ENCODE measurements at regions not wholly inside any gene's neighbourhood (a gene's known extent, or its start where the extent isn't known, plus 50 kb on each side); places are given as distances from the start of the nearest gene placed in this dataset.

DNA sequence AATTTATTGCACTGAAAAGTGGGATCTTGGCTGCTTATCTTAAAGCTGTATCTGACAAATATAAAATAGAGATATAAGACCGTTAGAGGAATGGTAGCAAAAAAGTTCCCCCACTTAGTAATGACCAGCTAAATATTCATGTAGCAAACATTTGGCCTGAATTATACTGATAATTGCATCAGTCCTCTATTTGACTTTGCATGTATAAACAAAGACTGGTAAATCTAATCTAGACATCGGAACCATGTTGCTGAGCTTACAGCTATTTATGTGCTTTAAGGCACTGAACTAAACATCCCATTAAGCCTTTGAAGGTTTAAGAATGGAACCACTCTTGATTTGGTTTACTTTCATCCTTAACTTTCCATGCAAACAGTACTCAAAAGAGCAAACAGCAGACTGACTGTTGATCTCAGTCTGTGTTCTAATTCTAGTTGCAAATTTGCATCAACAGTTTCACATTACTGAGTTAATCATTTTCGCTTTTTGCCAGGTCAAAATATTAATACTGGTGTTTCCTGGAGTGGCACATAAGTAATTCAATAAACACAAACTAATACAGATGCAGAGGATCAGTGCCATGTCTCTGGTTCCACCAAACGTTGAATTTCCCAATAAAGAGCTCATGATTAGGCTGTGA, 203.5 kb upstream of the HTR2A start:
- DNase-seq = no peak

DNA sequence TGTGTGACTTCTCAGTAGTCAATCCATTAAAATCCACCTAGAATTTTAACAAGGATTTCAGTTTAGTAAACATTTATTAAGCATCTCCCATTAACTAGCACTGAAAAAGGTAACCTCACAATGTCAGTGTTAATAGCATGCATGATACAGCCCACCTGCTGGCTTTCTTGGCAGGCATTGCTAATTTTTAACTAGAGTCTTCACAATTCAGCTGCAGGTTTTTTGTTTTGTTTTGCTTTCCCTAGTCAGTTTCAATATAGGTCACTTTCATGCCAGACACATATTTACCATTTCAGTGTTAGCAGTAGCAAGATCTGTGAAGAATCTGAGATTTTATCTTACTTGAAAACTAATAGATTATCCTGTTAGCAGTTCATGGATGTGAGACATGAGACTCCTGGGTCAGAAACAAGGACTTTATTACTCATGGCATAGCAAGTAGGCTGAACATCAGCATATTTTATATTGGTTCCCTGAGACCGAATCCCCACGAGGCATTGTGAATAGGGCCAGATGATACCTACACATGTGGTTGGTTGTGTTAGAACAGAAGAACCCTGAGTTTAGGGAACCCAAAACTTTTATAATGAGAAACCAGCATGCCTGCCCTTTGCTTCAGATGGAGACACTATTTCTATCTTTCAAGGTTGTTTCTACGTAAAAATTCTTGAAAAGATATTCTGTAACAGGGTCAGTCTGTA, 198.0 kb upstream of the HTR2A start:
- DNase-seq = no peak

DNA sequence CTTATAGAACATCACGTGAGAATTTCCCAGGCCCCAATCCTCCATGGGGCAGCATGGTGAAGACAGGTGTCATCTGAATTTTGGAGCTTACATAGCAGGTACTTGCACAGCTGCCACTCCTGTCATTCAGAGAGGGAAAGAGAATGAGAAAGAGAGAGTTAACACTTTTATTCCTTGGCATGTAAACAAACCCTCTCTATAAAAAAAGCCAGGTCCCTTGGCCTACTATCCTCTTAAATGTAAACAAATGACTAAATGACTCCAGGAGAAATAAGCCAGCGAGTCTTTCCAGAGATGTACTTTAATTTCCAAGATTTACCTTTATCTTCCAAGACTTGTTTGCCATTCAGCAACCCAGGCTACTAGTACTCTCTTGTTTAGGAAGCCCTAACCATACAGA, 195.3 kb upstream of the HTR2A start:
- no peak for DNase-seq

DNA sequence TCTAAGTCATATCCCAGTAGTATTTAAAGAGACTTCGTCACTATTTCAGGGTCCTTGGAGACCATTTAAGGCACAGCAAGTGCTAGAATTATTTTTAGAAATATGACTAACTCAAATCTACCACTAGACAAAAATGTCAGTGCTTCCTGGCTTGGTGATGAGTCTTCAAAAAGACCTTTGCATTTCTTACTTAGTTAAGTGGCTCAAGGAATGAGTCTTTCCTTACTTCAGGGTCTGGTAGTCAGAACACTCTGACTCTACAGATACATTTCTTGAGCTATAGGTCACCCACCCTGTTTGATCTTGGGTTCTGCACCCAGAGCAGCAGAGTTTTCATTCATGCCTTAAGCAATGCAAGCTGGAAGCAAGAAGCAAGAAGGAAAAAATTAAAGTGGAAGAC, 191.0 kb upstream of the HTR2A start:
- DNase-seq = no peak

DNA sequence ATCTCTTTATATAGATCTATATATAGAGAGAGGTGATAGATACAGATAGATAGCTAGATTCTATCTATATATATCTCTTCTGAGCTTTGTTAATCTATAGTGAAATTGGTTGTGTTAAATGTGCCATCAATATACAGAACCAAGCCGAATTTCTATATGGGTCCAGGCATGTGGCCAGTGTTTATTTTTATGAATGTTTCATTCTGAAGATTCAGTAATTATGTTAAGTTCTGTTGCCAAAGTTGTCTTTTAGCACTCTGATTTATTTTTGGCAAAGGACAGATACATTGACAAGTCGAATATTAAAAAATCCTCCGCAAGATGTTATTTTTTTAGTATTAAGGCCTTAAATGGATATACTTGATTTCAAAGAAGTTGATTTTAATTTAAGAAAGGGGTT, 190.4 kb upstream of the HTR2A start:
- DNase-seq = no peak

DNA sequence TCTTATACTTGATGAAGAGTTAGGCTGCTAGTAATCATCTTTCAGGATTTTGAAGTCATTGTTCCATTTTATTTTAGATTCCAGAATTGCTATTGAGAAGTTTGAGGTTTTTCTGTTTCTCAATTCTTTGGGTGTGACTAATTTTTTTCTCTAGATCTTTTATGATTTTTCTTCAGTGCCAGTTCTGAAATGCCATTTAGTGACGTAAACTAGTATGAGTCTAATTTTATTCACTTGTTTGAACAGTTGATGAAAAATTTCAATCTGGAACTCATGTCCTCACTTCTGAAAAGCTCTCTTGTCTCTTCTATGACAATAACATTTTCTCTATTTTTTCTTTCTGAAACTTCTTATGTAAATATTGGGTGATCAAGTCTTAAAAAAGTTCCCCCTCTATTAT, 188.5 kb upstream of the HTR2A start:
- DNase-seq = no peak

DNA sequence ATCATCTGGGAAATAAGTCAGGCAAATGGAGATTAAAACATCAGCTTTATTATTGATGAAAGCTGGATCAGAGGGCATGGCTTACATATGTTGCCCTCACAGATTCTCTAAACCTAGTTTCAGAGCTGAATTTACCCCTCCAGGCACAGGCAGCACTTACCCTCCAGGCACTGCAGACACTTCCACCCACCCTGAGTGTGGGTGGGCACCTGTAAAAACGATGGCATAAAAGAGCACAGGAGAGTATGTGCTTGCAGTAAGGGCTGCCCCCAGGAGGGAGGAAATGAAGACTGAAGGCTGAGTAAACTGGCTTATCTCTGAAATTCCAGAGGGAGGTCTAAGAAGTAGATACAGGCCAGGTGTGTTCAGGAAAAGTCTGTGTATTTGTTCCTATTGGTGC, 185.0 kb upstream of the HTR2A start:
- no peak for DNase-seq

DNA sequence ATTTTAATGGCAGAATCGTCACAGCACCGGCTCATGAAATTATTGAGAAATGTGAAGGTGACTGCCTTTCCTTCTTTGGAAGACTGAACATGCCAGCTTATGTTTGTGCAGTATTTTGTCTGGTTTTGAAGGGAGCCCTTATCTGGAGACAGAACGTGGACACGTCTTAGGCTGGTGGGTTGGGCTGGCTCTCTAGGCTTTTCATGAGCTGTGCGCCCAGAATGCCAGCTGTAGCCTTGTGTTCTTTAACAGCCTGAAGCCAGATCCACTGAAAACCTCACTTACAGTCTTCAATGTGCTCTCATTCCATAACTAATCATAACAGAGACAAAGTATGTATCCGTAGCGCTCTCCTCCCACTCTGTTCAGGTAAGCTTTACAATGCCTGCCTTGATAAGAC, 184.4 kb upstream of the HTR2A start:
- no peak for DNase-seq

DNA sequence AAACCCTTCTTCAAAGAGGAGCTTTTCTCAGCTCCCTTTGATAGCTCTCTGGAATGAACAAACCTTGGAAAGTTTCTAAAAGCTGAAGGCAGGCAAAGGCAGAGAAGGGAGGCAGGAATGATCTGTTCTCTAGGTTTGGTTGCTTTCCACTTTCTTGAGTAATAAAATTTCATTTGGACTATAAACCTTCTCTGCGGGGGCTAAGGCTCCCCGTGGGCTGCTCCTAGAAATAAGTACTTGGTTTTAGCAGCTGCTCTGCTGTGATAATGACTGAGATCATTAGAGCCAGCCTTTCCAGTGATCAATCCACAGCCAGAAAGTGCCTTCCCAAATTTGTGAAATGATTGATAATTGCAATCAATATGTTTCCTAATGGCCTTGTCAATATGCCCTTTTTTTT, 183.8 kb upstream of the HTR2A start:
- DNase-seq = no peak

DNA sequence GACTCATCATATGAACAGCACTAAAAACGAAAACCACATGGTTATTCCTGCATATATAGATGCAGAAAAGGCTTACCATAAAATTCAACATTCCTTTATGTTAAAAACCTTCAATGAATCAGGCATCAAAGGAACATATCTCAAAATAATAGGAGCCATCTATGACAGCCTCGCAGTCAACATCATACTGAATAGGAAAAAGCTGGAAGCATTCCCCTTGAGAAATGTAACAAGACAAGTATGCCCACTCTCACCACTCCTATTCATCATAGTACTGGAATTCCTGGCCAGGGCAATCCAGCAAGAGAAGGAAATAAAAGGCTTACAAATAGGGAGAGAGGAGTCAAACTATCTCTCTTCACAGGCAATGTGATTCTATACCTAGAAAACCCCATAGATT, 179.6 kb upstream of the HTR2A start:
- no peak for DNase-seq

DNA sequence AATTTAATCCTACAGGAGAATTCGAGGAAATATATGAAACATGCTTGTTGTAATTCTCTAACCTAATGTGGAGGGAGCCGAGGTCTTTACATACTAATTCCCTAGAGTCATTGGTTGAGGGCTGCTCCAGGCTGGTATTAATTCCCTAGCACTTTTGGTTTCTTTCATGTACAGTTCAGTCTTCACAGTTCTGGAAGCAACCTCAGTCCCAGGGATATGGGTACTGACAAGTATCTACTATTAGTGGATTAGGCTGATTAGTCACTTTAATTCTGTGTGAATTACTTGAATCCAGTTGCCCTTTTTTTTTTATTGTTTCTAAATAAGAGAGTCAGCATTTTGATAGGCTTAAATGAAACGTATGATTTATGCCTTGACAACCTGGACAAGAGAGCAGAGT, 172.3 kb upstream of the HTR2A start:
- no peak for DNase-seq

DNA sequence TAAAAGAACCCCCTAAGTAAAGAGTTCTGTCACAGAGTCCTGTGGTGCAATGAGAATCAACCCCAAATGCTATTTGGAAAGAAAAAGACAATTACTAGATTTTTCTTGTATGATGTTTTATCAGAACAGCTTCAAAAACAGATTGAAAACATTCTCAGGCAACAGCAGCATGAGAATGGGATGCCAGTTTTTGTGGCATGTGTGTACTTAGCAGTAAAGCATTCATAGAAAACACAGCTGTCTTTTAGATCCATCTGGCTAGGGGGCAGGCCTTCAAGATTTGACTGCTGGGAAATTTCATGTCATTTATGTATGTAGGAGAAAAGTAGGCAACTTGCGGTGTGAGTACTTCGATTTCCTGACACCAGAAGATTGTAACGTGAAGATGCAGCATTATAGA, 170.5 kb upstream of the HTR2A start:
- DNase-seq = no peak

DNA sequence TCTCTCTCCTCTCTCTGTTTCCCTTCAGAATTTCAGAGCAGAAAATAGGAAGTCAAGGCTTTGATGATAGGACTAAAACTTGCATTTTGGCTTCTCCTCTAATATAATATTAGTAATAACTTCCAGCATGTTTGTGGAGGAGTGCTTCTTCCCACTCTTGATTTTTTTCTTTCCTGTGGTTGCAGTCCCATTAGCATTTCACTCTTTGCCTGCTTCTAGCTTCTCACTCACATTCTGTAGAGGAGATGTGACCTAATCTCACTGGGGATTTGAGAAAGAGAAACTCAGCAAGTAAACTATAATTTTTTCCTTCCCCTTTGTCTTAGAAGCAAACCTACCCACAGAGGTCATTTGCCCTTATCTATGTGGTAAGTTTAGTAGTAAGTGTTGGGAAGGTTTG, 169.4 kb upstream of the HTR2A start:
- no peak for DNase-seq

DNA sequence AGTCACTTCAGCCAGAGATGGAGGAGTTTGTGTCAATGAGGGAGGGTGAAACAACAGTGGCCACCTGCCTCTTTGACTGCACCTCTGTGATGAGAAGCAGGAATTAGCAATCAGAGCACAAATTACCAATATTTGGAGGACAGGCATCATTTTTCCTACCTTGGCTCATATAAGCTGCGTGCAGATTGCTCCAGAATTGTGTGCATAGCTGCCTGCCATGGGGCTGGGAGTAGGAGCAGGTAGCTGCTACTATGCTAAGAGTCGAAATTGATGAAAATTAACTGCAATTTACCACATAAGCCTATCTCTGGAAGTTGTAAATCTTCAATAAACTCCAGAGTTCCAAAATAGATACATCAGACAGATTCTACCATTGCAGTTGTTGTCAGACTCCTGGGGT, 167.5 kb upstream of the HTR2A start:
- DNase-seq = no peak

DNA sequence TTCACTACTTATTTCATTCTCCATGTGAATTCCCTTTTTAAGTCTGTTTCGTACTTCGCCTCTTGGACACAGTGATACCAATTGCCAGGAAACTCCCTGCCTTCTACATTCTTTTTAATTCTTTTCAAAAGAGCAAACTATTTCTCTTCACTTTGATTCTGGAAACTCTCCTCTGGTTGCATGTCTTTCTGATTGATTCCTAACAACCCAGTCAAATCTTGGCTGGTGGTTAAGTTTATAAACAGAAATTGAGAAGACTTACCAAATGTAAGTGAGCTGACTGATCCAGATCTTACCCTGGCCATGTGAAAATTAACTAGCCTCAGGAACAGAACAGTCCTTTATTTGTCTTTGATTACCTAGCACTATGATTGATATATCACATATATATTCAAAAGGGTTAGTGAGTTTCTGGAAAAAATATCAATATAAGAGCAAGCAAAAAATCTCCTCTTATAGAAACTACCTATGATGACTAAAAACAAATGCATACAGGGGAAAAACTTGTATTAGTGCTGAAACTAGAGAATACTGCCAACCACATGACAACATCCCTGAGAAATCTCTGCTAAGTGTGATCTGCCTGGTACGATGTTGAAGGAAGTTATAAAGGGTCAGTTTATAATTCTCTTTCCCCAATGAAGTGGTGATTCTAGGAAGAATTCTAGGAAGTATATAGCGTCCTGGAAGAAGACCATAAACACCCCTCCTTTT, 152.6 kb upstream of the HTR2A start:
- no peak for DNase-seq

DNA sequence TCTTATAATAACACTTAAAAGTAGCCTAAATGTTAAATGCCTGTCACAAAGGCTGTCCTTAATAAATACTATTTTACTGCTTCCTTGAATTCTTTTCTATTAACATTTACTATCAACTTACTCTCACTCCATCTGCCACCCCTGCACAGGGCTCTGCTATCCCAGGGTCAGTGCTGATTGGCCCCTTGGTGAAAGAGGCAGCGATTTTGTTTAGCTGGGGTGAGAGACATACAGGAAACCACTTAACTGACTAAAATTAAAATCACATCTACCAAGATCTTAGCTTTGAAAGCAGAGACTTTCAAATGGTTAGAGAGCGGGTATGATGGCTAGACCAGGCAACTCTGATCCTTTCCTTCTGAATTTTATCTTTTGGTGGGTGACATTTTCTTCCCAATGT, 149.9 kb upstream of the HTR2A start:
- no peak for DNase-seq

DNA sequence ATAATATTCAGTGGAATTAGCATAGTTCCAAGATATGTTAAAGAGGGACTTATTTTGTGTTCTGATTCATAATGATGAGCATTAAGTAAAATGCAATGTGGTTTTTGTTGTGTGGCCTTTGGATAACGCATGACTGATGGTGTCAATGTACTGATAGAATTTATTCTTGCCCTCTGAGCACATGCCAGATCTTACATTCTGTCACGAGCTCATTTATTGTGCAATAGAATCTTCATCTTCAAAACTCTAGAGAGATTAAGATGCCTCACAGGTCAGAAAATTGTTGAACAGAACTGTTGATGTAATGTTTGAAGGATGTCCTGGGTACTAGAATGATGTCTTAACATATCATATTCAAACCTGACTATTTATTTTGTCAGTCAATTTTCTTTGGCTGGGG, 148.0 kb upstream of the HTR2A start:
- no peak for DNase-seq

DNA sequence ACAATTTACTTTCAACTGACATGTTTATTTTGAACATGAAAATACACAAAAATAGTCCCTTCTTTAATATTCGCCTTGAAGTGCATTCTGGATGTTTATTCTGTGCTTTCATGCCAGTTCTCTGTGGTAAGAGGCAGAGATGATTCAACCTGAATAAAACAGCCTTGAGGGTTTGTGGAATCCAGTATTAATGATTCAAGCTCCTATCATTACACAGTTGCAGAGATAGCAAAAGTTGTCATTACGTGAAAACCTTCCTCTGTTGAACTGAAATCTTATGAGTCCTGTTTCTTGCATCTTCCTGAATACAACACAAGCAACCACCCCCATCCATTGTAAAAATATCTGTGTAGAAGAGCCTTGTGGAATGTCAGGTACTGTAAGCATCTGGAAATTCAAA, 142.3 kb upstream of the HTR2A start:
- no peak for DNase-seq

DNA sequence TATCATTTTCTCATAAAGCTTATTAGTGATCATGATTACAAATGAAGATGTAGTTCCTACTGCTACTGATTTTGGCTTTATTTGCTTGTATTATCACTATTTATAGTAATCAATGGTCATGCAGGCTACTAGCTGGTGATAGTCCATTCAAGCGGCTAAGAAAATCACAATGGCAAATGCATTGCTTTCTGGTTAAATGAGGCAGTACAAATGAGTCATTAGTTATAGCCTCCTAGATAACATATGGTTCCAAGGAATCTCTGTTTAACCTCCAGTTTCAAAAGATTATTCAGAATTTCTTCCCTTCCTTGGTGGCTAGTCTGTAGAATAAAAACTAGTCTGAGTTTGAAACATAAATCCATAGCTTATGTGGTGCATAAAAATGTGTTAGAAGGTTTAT, 141.3 kb upstream of the HTR2A start:
- no peak for DNase-seq

DNA sequence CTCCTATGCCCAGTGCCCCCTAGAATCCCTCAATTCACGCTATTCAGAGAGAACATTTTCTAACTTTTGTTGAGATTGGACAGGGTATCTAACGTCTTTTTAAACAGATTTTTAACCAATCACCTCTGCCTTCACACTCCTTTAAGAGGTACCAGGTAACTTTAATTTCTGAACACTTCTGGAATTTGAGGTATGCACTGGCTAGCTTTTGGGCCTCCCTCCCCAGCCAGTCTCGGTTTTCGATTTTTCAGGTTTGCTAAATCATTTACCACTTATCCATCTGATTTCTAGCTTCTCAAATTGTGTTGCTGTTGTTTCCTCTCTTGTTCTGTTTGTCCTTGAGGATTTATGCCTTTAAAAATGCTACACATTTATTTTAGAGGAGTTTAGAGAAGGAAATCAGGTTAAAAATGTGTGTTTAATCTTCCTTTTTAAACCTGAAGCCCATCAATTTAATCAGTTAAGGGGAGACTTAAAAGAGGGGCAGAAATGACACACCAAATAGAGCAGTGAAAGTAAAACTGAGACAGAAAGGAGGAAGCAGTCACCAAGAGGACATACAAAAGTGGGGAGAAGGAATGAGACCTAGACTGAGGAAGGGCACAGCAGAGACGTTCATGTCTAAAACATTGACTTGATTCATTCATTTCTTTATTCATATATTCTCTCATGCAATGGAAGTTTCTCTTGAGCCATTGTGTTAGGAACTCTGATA, 139.6 kb upstream of the HTR2A start:
- DNase-seq = no peak

DNA sequence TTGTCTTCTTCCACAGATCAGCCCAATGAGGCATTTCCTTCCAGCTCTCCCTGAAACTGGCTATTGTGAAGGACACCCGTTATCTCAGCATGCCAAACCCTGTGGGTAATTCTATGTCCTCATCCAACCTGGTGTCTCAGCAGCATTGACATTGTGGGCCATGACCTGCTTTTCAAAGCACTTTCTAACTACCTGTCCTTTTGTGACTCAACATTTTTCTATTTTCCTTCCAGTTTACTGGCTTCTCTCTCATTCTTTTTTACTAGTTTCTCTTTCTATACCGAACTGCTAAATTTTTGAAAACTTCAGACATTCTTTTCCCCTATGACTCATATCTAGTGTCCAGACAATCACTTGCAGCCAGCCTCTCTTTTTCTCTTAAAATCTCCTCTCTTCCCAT, 136.4 kb upstream of the HTR2A start:
- DNase-seq = no peak

DNA sequence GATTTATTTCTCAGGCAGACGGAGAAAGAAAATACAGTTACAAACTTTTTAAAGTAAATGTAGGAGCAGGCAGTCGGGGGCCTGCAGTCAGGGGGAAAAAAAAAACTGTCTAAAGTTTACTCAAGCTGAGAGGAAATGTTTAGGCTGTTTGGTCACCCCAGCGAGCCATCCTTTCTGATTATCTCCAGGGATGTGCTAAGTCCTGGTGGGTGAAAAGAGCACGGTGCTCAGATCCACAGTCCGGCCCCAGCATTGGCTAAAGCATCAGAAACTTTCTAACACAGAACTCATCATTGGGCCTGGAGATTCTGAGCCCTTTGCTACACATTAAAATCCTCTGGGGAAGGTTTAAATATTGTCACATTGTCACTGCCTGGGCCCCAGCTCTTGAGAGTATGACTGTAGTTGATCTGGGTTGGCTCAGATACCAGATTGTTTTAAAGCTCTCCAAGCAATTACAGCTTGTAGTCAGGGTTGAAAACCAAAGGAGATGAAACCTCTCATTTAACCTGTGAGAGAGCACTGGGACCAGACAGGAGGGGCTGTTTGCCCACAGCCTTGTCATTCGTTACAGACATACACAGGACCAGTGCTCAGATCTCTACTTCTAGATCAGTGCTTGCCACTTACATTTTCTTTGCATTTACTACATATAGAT, 131.1 kb upstream of the HTR2A start:
- DNase-seq = no peak

DNA sequence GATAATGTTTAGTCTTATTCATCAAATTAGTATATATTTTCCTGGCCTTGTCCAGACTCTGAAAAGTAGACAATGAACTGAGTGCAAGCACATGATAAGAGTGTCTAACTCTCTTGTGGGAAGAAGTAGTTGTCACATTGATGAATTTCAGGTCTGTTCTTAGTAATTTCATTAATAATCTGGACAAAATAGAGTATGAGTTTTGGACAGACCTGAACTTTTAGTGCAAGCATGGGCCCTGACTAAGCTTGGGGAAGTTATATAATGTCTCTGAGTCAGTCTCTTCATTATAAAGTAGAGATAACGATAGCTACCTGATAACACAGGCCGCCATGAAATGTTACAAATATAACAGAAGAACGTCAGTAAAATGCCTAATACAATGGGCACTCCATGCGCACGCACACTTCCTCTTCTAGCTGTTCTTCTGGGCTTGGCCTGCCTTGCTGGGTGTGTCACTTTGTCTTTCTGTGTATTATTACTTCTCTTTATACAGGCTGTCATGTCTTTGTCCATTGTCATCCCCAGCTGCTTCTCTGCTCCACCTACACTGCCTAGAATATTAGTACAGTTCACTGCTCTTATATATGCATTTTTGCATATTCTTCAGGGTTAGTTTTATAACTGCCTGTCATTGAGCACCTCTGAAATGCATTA, 129.1 kb upstream of the HTR2A start:
- no peak for DNase-seq

Data from stimulated activated naive CD4-positive, alpha-beta T cell (primary cell).